ENCODE measurements at regions not wholly inside any gene's neighbourhood (a gene's known extent, or its start where the extent isn't known, plus 50 kb on each side); places are given as distances from the start of the nearest gene placed in this dataset.

GRCh38 chr2:188835006-188835405 lies 139.2 kb upstream of the COL3A1 start:
- TF ChIP-seq HIC1 (tag by site-specific recombination; IDR thresholded peaks at IDR 0.05): no peak
- no peak for TF ChIP-seq HOXA7 (CRISPR knock-in tag; IDR thresholded peaks at IDR 0.05; ENCODE audit: borderline replicate concordance)
- no peak for TF ChIP-seq ZNF747 (tag by site-specific recombination; IDR thresholded peaks at IDR 0.05)
- no peak for TF ChIP-seq ZNF366 (tag by site-specific recombination; conservative IDR thresholded peaks at IDR 0.05)
- TF ChIP-seq ZFP41 (tag by site-specific recombination; IDR thresholded peaks at IDR 0.05; ENCODE audit: borderline replicate concordance): no peak
- no peak for TF ChIP-seq PBX3 (CRISPR knock-in tag; IDR thresholded peaks at IDR 0.05)
- no peak for TF ChIP-seq ZNF791 (tag by site-specific recombination; IDR thresholded peaks at IDR 0.05)
- TF ChIP-seq, protein P1, sequence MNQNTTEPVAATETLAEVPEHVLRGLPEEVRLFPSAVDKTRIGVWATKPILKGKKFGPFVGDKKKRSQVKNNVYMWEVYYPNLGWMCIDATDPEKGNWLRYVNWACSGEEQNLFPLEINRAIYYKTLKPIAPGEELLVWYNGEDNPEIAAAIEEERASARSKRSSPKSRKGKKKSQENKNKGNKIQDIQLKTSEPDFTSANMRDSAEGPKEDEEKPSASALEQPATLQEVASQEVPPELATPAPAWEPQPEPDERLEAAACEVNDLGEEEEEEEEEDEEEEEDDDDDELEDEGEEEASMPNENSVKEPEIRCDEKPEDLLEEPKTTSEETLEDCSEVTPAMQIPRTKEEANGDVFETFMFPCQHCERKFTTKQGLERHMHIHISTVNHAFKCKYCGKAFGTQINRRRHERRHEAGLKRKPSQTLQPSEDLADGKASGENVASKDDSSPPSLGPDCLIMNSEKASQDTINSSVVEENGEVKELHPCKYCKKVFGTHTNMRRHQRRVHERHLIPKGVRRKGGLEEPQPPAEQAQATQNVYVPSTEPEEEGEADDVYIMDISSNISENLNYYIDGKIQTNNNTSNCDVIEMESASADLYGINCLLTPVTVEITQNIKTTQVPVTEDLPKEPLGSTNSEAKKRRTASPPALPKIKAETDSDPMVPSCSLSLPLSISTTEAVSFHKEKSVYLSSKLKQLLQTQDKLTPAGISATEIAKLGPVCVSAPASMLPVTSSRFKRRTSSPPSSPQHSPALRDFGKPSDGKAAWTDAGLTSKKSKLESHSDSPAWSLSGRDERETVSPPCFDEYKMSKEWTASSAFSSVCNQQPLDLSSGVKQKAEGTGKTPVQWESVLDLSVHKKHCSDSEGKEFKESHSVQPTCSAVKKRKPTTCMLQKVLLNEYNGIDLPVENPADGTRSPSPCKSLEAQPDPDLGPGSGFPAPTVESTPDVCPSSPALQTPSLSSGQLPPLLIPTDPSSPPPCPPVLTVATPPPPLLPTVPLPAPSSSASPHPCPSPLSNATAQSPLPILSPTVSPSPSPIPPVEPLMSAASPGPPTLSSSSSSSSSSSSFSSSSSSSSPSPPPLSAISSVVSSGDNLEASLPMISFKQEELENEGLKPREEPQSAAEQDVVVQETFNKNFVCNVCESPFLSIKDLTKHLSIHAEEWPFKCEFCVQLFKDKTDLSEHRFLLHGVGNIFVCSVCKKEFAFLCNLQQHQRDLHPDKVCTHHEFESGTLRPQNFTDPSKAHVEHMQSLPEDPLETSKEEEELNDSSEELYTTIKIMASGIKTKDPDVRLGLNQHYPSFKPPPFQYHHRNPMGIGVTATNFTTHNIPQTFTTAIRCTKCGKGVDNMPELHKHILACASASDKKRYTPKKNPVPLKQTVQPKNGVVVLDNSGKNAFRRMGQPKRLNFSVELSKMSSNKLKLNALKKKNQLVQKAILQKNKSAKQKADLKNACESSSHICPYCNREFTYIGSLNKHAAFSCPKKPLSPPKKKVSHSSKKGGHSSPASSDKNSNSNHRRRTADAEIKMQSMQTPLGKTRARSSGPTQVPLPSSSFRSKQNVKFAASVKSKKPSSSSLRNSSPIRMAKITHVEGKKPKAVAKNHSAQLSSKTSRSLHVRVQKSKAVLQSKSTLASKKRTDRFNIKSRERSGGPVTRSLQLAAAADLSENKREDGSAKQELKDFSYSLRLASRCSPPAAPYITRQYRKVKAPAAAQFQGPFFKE (tag by site-specific recombination; IDR thresholded peaks at IDR 0.05; ENCODE audit: borderline replicate concordance): no peak
- TF ChIP-seq, protein P2, sequence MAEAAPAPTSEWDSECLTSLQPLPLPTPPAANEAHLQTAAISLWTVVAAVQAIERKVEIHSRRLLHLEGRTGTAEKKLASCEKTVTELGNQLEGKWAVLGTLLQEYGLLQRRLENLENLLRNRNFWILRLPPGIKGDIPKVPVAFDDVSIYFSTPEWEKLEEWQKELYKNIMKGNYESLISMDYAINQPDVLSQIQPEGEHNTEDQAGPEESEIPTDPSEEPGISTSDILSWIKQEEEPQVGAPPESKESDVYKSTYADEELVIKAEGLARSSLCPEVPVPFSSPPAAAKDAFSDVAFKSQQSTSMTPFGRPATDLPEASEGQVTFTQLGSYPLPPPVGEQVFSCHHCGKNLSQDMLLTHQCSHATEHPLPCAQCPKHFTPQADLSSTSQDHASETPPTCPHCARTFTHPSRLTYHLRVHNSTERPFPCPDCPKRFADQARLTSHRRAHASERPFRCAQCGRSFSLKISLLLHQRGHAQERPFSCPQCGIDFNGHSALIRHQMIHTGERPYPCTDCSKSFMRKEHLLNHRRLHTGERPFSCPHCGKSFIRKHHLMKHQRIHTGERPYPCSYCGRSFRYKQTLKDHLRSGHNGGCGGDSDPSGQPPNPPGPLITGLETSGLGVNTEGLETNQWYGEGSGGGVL (tag by site-specific recombination; IDR thresholded peaks at IDR 0.05): no peak
- ChIA-PET POLR2A (no interaction called here), CTCF (interaction anchor here (0.7 kb wide), 1 partner anchor 9 kb away, joined by 3 read pairs; no protein-coding TSS in a partner anchor)
- Histone ChIP-seq H3K36me3 (ENCODE audit: control insufficient read depth in 2 of 2, insufficient read depth in 1 of 2, low read length in 2 of 2) (no peaks in the 10 kb centered on the region), H3K4me1 (ENCODE audit: control insufficient read depth, insufficient read depth, low read length) (no peaks in the 10 kb centered on the region), H3K9me3 (ENCODE audit: control insufficient read depth, insufficient read depth, low read depth, low read length) (no peaks in the 10 kb centered on the region), H3K4me3 (ENCODE audit: low read depth, low read length) (no peak overlapping the region), H3K27ac (ENCODE audit: extremely low read depth, low read depth, low read length) (no peak overlapping the region)

DNA sequence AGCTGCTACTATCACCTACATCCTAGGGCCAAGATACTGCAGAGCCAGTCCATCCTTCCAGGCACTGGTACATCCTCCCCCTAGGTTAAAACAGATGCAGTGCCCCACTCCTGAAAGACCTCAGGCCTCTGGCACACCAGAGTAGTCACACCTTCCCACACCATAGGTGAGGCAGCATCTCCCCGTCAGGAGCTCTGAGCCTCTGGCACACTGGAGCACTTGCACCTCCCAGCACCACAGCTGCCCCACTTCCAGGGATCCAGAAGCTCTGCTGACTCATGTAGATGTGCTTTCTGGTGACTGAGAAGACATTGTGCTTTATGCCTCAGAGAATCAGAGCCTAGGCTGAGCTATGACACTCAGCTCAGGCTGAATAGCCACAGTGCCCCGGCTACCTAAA lies 138.4 kb upstream of the COL3A1 start:
- H3K4me1 ChIP-seq (ENCODE audit: control insufficient read depth, insufficient read depth, low read length): no peaks in the 10 kb centered on the region
- TF ChIP-seq ZNF792 (tag by site-specific recombination; IDR thresholded peaks at IDR 0.05): no peak
- TF ChIP-seq ZNF677 (tag by site-specific recombination; IDR thresholded peaks at IDR 0.05): no peak
- TF ChIP-seq ZNF138 (tag by site-specific recombination; IDR thresholded peaks at IDR 0.05; ENCODE audit: borderline replicate concordance): no peak
- TF ChIP-seq ZNF274 (IDR thresholded peaks at IDR 0.05; ENCODE audit: low read length): no peak
- TF ChIP-seq ZNF274 (tag by site-specific recombination; IDR thresholded peaks at IDR 0.05; ENCODE audit: borderline replicate concordance): no peak
- no peak for TF ChIP-seq HOXC10 (CRISPR knock-in tag; IDR thresholded peaks at IDR 0.05)
- TF ChIP-seq SCRT2 (tag by site-specific recombination; IDR thresholded peaks at IDR 0.05): no peak
- TF ChIP-seq BCL11A (tag by site-specific recombination; IDR thresholded peaks at IDR 0.05; ENCODE audit: low read depth): no peak
- ChIA-PET POLR2A (no interaction called here), CTCF (no interaction called here)
- H3K36me3 ChIP-seq (ENCODE audit: control insufficient read depth in 2 of 2, insufficient read depth in 1 of 2, low read length in 2 of 2): no peaks in the 10 kb centered on the region
- no peak overlapping the region for H3K27ac ChIP-seq (ENCODE audit: extremely low read depth, low read depth, low read length)
- H3K9me3 ChIP-seq (ENCODE audit: control insufficient read depth, insufficient read depth, low read depth, low read length): no peaks in the 10 kb centered on the region
- H3K4me3 ChIP-seq (ENCODE audit: low read depth, low read length): no peak overlapping the region
